Gastroesophageal sphincter (tissue), 3 donors: ENCODE measurements at regions not wholly inside any gene's neighbourhood (a gene's known extent, or its start where the extent isn't known, plus 50 kb on each side); places are given as distances from the start of the nearest gene placed in this dataset.

Experiments used
- CTCF ChIP-seq, 4 experiments: fragments of 200-600 bp in 2 of 4; fragments of 450-650 bp in 2 of 4; sonication (generic) in 1 of 4; IDR thresholded peaks; one replicate each; pipeline ENCODE4 v1.5.1; 2017 to 2019; ENCODE audit warnings: antibody characterized with exemption in 4 of 4, mild to moderate bottlenecking in 2 of 4, moderate library complexity in 2 of 4
- POLR2AphosphoS5 ChIP-seq: sonication (generic); formaldehyde crosslinking; IDR thresholded peaks from one replicate; pipeline ENCODE4 v1.6.1; 2017; ENCODE audit warnings: antibody characterized with exemption

- TF ChIP-seq CTCF (IDR thresholded peaks at IDR 0.05) (no peak), POLR2AphosphoS5 (no peak)
These were observed 816.5 kb downstream of the BCKDHB start for GRCh38 chr6:80922916-80923455.
